Omental fat pad (tissue), 3 donors: ENCODE measurements at regions not wholly inside any gene's neighbourhood (a gene's known extent, or its start where the extent isn't known, plus 50 kb on each side); places are given as distances from the start of the nearest gene placed in this dataset.

Experiments used
- ATAC-seq: fragments of 150-250 bp; one replicate; pipeline ENCODE4 v1.9.1; 2016; ENCODE audit warnings: mild to moderate bottlenecking, moderate library complexity; ENCODE audit not compliant: low FRiP score
- DNase-seq: peaks from one replicate; pipeline ENCODE4 v3.0.0-alpha.2; 2019; ENCODE audit warnings: low spot score
- CTCF ChIP-seq, 3 donors: fragments of 450-650 bp; IDR thresholded peaks; one replicate each; pipeline ENCODE4 v1.5.1; 2016 to 2017; ENCODE audit warnings: antibody characterized with exemption in 3 of 3, mild to moderate bottlenecking in 3 of 3, moderate library complexity in 2 of 3

DNA sequence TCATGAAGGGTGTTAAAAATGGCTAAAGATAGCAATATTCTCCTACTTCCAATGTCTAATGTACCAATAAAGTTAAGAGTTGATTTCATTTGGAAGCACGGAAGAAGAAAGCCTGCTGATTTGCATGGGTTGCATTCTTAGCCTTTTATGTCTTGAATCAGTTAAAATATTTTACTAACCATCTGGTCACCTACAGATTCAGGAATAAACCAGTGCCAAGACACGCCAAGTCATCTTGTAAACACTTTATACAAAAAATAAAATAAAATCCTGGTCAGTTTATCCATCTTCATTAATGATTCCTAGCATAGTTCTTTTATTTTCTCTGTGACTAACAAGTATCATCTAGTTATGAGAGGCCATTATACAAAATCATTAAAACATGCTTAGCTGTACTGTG, 1031.6 kb upstream of the WWC1 start:
- ATAC-seq (no peak), DNase-seq (no peak)
- no peak for TF ChIP-seq CTCF (IDR thresholded peaks at IDR 0.05)

GRCh38 chr5:167261309-167262100, 1029.9 kb upstream of the WWC1 start:
- ATAC-seq (no peak), DNase-seq (no peak)
- TF ChIP-seq CTCF (IDR thresholded peaks at IDR 0.05): no peak

- no peak for ATAC-seq
- TF ChIP-seq CTCF (IDR thresholded peaks at IDR 0.05): no peak
- DNase-seq: no peak
These were observed 1028.3 kb upstream of the WWC1 start for GRCh38 chr5:167263185-167263584.

- no peak for DNase-seq
- ATAC-seq: no peak
- TF ChIP-seq CTCF (IDR thresholded peaks at IDR 0.05): no peak
These were observed 1027.1 kb upstream of the WWC1 start for GRCh38 chr5:167264348-167264747.

DNA sequence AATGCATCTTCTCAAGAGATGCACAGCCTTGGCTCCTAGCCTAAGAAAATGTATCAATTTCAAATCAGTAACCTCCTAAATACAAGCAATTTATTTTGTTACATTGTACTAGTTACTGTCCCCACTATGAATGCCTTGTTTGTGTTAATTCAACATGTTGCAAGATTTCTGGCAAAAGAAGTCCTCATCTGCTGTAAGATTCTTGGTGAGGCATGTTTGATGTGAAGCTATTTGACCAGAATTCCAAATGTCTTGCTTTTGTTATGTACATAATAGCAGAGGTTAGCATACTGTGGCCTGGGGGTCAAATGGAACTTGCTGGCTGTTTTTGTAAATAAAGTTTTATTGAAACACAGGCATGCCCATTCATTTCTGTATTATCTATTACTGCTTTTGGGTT, 1023.1 kb upstream of the WWC1 start:
- no peak for DNase-seq
- ATAC-seq: no peak
- no peak for TF ChIP-seq CTCF (IDR thresholded peaks at IDR 0.05)

- ATAC-seq (no peak), DNase-seq (no peak)
- no peak for TF ChIP-seq CTCF (IDR thresholded peaks at IDR 0.05)
These were observed 1022.3 kb upstream of the WWC1 start for GRCh38 chr5:167269146-167269545.

- no peak for TF ChIP-seq CTCF (IDR thresholded peaks at IDR 0.05)
- ATAC-seq: no peak
- no peak for DNase-seq
These were observed 1020.4 kb upstream of the WWC1 start for GRCh38 chr5:167271081-167271480.
